Right kidney (tissue), 1 donor: ENCODE measurements at regions not wholly inside any gene's neighbourhood (a gene's known extent, or its start where the extent isn't known, plus 50 kb on each side); places are given as distances from the start of the nearest gene placed in this dataset.
A peak's percentile ranks its signal among the peaks of the same experiment; 100 is the strongest.

Source experiments
- DNase-seq: peaks from one replicate; pipeline ENCODE4 v3.0.0-alpha.2; 2016

DNA sequence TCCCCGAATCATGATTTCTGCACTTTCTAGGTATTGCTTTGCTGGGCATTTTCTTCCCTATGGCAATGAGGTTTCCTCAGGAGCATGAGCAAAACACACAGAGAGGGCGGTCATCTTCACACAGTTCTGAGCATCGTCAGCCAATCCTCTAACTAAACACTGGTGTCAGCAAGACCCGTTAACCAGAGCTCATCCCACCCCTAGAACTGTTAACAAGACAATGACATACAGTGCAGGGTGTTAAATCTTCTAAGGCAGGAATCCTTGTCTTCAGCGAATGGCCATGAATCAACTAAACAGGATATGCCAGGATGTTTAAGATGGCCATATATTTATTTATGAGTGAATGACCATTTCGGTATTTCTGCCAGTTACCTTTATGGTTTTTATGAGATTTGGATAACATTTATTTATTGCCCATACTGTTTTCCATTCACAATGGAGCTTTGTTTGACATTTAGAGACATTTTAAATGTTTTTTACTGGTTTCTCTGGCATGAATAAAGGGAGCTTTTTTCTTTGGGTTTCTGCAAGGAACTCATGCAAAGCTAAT, 411.5 kb upstream of the PROK2 start:
- no peak for DNase-seq

DNA sequence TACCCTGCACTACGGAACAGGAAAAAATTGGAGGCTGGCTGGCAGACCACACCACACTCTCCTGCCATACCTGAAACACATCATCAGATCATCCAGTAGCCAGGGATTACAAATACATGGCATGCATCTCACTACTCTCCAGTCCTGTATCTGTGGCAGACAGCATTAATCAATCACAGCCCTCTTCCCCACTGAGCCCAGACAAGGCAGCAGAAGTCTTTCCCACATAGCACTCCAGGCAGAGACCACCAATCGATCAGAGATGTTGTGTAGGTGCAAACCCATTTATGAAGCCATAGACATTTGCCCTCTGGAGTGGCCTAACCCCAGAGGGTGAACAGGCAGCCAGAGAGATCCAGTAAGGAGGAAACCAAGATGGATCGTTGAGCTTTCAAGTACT, 410.9 kb upstream of the PROK2 start:
- DNase-seq: no peak

DNA sequence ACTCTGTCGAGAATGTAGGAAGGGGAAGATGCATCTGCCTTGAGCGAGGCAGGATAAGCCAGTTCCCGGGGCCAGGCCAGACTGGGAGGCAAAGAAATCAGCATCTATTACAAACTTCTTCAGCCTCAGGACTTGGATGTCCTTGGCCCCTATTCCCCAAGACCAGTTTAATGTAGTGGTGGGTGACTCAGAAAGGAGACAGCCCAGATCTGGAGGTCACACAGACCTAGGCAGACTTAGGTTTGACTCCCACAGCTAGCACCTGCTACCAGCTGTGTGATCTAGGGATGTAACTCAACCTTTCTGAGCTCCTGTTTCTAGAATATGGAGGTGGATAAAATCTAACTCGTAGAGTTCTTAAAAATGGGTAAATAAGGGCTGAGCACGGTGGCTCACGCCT, 409.5 kb upstream of the PROK2 start:
- DNase-seq: no peak

DNA sequence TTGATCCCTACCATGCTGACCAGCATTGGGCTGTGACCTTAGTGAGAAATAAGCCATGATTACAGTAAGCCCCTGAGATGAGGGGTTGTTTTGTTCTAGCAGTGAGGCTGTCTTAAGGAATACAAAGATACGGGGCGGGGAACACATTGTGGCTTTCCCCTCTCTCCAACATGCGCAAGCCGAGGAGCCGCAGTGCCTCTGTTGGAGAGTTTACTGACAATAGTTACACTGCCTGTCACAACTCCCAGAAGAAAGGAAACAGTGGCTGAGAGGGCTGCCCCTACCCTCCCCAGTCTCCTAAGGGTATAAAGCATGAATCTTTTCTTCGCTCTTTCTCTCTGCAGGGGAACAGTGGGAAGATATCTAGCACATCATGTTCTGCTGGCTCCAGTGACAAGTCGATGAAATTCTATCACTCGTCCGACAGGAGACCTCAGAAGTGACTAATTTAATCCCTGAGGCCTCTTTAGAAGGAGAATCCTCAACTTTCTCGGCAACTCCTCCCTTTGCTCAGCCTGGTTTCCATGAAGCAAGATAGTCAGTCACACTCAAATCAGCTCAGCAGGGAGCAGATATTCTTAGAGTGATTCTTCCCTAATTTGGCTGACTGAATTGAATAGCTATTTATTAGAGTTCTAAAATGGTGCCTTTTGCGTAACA, 409.0 kb upstream of the PROK2 start:
- DNase-seq: no peak

DNA sequence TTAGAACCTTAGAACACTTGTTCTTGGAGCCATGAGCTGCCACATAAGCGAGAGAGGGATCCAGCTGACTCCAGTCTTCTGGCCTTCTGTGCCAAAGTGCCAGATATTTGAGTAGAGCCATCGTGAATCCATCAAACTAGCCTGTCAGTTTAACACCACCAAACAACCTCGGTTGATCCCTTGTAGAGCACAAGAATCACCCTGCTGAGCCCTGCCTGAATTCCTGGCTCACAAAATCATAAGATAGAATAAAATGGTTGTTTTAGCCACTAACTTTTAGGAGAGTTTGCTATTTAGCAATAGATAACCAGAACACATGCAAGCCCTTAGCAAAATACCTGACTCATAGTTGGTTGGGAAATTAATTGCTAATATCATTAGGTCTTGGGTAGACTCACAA, 407.6 kb upstream of the PROK2 start:
- no peak for DNase-seq

DNA sequence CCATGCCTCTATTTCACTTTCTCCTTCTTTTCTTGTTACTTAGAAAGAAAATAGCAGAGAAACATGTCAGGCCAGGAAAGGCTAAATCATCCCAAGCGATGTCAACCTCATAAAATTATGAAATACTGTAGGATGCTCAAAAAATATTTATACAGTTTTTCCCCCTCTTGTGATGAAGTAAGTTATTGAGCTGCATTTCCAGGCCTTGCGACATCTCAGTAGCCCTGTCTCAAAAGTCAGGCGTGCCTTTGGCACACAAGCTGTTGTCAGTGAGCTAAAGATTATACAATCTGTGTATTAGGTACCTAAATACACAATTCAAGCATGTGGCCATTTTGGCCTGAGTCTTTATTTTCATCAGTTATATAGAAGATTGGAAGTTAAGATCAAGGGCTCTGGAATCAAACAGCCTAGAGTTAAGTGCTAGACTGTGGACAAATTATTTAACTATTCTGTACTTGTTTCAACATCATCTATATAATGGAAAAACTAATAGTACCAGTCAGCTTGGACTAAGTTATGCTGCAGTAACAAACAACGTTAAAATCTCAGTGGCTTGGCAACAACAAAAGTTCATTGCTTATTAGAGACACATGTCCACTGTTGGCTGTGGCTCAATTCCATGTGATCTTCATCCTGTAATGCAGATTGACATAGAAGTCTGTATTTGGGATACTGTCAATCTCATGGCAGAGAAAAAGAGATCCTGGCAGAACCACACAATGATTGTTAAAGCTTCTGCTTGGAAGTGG, 406.4 kb upstream of the PROK2 start:
- DNase-seq: no peak

DNA sequence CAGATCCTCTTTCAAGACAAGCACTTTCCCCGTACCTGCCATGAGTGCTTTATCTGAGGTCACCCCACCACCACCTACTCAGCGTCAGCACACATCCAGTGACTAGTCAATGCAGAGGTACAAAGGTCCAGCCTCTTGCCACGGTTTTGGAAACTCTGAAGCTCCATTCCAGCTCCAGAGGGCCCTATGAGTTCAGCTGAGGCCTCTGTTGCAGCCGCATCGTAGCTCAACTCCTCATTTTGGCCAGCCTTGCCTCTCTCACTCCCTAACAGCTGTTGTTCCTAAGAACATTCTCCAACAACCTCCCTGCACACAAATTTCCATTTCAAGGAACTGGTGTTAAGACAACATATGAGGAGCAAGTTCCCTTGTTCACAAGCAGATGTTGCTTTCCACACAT, 405.1 kb upstream of the PROK2 start:
- no peak for DNase-seq

DNA sequence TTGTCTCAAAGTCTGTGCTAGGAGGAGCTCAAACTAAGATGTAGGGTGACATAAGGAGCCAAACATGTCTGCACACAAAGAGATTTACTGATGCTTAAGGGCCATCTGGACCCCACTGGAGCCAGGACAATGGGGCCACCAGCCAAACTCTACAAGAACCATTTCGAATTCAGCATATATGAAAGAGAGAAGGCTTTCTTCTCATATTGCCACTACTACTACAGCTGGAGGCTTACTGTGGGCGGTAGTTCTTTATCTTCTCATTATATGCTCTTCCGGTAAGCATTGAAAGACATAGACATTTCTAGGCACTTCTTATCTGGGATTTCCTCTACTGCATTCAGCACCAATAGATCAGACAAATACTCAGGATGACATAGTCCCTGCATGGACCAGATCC, 404.4 kb upstream of the PROK2 start:
- no peak for DNase-seq

DNA sequence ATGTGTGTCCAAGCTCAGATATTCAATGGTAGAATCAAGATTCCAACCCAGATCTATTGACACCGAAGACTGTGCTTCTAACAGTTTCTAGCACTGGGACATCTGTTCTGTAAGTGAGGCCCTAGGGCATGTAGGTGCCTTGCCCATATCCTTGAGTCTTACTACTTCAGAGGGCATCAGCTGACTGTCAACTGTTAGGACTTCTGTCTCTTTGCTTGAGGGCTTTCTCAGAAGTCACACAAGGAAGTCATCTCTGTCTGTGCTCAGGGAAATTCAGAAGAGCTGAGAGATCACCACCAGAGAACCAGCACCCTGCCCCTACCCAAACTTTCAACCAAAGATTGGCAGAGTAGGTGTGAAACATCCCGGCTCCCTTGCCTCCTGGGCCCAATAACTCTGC, 403.6 kb upstream of the PROK2 start:
- DNase-seq: no peak

DNA sequence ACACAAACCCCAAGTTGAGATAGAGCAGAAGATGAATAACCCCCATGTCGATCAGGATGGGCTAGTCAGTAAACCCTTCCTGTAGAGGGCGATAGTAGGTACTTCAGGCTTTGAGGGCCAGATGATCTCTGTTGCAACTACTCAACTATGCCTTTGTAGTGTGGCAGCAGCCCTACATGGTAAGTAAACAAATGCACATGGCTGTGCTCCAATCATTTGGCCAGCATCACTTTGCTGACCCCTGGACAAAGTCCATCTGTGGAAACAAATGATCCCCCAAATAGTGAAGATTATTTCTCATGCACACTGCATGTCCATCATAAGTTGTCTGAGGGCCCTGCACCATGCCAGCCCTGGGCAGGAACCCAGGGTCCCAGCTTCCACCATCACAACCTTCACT, 402.2 kb upstream of the PROK2 start:
- no peak for DNase-seq

DNA sequence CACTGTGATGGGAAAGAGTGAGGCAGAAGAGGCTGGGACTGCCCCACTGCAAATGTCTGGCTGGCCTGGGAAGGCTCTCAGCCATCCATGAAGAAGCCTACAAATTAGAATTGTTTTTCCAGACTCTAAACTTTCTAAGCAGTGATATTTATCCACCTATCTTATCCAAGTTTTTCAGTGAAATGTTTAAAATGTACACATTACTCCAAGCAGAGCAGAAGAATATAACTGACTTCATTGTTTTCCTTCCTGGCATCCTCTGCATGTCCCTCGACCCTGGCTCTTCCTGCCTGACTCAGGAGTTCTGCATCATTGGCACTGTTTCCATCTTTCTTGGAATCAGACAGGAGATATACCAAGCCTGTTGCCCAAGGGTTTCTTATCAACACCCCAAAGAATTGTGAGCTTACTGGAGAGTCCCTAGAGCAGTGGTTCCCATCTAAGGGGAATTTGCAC, 401.5 kb upstream of the PROK2 start:
- DNase-seq: no peak

DNA sequence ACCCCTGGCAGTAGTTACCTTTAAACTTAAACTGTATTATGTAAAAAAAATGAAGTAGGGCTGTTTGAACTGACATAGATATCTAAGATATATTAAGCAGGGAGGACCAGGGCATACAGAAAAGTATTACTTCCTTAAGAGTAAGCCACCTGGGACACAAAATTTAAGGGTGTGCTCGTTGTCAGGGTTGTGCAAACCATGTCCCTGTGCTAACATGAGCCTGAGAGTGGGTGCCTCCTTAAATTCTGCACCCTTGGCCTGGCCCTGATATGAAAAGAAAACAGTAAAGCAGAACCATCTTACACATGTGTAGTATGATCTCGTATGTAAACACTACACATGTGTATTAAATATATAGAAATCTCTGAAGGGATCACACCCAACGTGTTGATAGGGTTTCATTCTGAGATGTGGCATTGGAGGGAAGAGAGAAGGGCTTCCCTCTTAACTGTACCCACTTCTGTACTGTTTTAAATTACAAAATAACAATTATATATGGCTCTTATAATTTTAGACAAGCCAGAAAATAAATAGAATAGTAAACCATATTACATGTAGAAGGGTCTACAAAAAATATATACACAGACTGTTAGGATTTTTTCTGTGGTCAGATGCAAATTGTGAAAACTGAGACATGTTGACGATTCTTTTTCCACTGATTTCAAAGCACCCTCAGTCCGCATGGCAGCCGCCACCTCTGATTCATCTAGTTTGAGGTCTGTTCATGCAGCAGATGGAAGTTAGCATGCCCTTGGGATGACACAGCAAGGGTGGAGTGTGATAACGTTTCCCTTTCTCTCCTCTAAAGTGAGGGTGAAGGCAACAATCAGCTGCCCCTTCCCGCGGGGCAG, 400.8 kb upstream of the PROK2 start:
- no peak for DNase-seq

DNA sequence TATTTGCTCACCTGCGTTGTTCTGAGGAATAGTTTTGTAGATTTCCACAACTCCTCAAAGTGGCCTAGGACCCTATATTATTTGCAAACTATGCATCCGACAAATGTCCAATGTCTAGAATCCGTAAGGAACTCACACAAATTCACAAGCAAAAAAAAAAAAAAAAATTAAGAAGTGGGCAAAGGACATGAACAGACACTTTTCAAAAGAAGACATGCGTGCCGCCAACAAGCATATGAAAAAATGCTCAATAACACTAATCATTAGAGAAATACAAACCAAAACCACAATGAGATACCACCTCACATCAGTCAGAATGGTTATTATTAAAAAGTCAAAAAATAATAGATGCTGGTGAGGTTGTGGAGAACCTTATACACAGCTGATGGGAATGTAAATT, 398.5 kb upstream of the PROK2 start:
- no peak for DNase-seq

DNA sequence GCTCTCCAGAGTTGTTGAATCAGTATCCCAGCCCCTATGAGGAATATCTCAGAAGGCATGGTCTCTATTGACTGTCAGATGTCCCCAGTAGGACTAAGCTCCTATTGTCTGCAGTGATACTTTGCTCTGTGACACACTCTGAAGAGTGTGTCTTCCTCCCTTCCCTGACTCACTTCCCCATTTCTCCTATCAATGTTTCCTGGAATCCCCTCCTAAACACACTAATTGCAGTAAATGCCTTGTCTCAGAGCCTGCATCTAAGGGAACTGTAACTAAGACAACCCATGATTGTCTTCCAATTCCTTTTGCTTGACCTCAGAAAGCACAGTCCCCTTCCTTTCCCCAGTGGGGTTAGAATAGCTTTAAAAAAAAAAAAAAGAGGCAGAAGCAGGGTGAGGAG, 397.3 kb upstream of the PROK2 start:
- no peak for DNase-seq

DNA sequence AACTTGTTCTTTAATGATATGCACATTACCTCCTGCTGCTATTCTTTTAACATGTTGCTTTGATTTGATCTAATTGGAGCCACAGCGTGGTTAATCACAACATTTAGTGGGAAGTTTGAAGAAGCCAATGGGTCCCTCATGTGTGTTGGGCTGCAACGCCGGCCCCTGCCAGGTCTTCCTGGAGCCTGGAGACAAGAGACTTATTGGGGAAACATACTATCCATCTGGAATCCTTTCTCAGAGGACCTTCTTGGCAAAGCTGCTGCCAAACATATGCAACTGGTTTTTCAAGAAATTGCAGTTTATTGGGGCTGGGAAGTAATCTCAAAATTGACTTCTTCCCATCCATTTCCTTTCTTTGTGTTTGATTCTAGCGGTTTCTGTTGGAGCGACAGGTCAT, 396.3 kb upstream of the PROK2 start:
- DNase-seq: no peak

DNA sequence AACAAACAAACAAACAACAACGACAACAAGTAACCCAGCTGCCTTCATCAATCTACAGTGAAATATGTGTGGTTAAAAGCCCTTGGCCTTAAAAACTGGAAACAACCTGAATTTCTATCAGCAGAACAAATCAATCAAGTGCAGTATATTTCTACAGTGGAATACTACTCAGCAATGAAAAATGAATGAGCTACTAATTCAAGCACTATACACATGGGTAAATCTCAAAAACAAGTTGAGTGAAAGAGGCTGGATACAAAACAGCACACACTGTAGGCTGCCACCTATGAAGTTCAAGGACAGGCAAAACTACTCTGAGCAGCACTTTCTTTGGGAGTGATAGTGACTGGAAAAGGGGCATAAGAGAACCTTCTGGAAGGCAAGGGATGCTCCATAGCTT, 395.5 kb upstream of the PROK2 start:
- no peak for DNase-seq

DNA sequence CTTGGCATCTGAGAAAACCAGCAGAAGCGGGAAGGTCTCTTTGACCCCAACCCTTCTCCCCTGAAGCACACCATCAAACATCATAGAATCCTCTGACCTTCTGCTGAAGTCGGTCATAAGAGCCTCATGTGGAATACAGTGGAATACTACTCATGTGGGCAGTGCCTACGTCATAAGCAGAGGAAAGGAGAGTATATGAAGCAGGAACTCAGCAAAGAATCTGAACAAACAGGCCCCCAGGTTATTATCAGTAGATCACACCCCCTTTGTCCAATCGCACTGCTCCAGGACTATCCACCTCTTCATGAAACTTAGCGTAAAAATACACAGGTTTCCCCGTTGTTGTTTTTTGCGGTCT, 394.1 kb upstream of the PROK2 start:
- no peak for DNase-seq

DNA sequence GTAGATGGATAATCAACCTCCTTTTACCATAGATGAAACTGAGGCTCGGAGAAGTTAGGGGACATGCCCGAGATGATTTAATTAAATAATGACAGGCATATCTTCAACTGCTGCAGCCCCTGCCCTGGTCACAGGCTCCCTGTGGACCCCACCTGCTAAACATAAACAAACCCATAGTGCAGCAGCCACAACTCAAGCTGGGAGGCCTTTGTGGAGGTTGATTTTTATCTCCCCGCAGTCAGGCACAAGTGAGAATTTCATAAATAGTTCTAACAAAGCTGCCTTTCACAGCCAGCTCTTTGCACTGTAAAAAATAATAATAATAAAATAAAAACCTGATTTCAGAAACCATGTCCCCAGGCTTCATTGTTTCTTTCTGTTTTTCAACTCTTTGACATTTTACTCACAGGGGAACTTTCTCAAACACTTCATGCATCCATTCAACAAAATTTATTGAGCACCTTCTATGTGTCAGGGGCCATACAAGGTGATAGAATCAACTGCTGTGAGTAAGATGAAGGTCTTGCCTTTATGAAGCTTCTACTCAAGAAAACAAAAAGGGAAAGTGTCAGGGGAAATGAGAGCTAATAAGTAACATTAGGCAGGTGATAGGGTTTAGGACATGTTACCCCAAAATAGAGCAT, 393.6 kb upstream of the PROK2 start:
- no peak for DNase-seq

DNA sequence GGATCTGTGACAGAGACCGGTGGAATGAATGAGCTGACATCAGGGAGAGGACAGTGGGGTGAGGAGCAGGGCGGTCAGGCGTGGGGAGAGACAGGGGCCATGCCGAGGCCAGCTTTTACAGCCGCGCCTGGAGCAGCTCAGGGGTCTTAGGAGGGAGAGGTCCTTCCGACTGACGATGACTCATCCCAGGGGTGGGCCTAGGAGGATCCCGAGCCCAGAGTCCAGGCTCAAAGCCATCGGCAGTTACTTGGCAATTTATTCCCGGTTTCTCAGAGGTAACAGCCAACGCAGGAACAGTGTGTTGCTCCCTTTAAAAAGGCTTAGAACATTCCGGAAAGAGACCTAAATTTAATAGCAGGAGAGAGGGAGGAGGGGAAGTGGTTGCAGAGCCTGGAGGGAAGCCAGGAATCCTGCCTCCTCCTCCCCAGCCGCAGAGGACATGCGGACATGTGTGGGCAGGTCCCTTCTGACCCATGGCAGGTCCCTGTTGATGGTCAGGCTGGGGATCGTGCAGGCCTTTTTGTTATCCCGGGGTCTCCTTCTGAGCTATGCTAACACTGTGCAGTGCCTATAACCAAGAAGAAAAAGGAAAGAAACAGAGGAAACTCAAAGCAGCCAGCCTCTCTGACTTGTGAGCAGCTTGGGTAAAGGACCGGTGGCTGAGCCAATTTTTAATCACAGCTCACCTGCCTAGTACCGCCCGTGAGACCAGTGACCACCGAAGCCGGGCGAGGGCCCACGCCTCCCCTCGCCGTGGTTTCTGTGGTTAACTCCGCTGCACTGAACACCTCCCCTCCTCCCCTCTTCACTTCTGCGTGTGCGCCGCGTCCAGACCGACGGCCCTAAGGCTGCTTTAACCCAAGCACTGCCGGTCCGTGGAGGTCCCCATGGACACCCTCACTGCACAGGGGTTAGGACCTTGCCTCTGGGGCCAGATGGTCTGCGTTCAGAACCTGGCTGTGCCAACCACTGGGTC, 392.4 kb upstream of the PROK2 start:
- DNase-seq: peak; percentile 74

DNA sequence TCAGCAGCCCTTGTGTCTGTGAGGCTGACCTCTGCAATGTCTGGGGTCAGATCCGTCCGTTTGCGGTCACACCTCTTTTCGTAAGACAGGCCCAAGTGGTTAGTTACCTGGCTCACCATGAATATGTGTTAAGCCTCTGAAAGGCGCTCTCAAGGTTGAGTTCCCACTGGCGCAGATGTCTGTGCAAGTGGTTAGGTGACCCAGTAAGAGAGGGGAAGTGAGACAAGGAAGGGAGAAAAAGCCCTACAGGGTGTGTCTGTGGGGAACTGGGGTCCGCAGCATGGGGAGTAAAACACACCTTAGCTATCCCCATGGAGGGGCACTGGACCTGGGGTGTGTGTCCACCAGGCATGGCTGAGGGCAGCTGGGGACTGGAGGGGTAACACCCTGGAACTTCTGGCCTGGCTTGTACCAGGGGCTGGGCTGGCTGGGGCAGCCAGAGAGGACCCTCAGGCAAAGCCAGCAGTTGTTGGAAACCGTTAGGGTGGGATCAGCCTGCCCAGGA, 391.6 kb upstream of the PROK2 start:
- no peak for DNase-seq

DNA sequence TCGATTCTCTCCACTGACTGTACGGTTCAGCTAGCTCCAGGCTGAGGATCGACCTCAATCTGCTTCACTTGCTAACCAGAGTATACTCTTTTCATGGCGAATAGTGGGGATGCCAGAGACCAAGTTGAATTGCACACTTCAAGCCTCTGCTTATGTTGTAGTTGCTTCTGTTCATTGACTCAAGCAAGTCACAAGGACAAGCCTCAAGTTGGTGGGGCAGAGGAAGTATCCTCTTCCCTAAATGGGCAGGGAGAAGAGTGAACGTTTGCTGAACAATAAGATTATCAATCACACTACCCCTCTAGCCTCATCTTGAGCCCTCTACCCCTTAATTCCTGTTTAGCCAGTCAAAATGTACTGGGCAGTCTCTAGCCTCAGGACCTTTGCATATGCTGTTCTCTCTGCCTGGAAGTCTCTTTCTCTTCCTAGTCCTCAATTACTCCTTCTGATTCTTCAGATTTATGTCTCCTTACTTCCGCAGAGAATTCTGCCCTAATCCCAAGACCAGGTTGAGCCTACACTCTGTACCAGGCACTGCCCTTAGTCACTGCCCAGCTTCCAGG, 390.4 kb upstream of the PROK2 start:
- DNase-seq: no peak
